ENCODE measurements at regions not wholly inside any gene's neighbourhood (a gene's known extent, or its start where the extent isn't known, plus 50 kb on each side); places are given as distances from the start of the nearest gene placed in this dataset.

DNA sequence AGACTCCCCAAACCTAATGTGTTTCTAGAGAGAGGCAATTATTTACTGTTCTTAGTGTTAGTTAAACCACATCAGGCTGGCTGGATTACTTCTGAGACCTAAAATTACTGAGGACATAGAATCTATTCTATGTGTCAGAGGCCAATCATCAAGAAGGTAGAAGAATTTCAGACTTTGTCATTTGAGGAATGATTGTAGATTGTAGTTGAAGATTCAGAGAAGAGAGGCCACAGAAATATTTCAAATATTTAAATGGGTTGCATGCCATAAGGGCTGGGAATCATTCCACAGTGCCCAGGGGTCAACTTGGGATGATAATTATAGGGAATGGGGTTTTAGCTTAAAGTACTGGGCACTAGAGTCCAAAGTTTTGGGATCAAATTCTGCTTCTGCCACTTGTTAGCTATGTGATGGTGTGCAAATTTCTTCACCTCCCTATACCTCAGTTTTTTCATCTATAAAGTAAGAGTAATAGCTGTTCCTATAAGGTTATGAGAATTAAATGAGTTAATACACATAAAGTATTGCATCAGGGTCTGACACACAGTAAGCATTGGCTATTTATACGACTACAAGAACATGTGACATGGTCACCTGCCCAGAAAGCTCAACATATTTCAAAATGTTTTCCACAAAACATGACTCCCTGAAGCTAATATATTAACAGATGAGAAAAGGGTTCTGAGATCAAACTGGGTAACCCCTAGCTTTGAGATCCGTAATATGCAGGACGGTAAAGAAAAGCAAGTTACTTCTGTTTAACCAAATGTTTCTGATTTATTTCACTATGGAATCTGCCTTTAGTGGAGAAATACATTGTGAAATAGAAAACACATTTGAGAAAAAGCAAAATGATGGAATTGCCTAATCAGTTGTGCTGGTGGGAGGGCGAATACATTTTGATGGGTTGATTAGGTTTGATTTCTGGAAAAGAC, 69.7 kb upstream of the SPAG17 start:
- no peak overlapping the region for H3K4me2 ChIP-seq (ENCODE audit: low read length)
- H3K27me3 Mint-ChIP-seq (ENCODE audit: low read depth, unreplicated experiment): no peaks in the 10 kb centered on the region
- no peak for DNase-seq (ENCODE audit: low read depth)

GRCh38 chr1:118254001-118254400, 69.0 kb upstream of the SPAG17 start:
- H3K4me2 ChIP-seq (ENCODE audit: low read length): no peak overlapping the region
- H3K4me3 Mint-ChIP-seq (ENCODE audit: unreplicated experiment): no peak overlapping the region
- H3K9me3 Mint-ChIP-seq (ENCODE audit: unreplicated experiment): no peaks in the 10 kb centered on the region
- H3K79me2 ChIP-seq (ENCODE audit: insufficient read depth, low read length): no peaks in the 10 kb centered on the region
- no peaks in the 10 kb centered on the region for H3K36me3 Mint-ChIP-seq (ENCODE audit: low read depth, unreplicated experiment)
- FAIRE-seq: no peak
- no peak overlapping the region for H3K27ac ChIP-seq (ENCODE audit: low read depth, low read length)
- no peaks in the 10 kb centered on the region for H3K27me3 Mint-ChIP-seq (ENCODE audit: low read depth, unreplicated experiment)
- H3K9ac ChIP-seq (ENCODE audit: low read length): no peak overlapping the region
- no peak overlapping the region for H2AFZ ChIP-seq (ENCODE audit: low read depth, low read length)
- no peaks in the 10 kb centered on the region for H3K4me1 ChIP-seq (ENCODE audit: insufficient read depth, low read length)
- peaks cover 24% of the 10 kb centered on the region for H3K4me1 Mint-ChIP-seq (ENCODE audit: low read depth, unreplicated experiment)
- TF ChIP-seq EZH2 (IDR thresholded peaks at IDR 0.05; ENCODE audit: insufficient read depth, low read length) (no peak), CTCF (IDR thresholded peaks at IDR 0.05; ENCODE audit: insufficient read depth, low read depth, low read length) (no peak)
- no peak for DNase-seq (ENCODE audit: low read depth)
- no peaks in the 10 kb centered on the region for H3K27me3 ChIP-seq (ENCODE audit: insufficient read depth, low read length)
- H3K9me3 ChIP-seq (ENCODE audit: insufficient read depth, low read depth, low read length): no peaks in the 10 kb centered on the region
- no peak overlapping the region for H3K4me3 ChIP-seq (ENCODE audit: insufficient read depth, low read depth, low read length)
- no peaks in the 10 kb centered on the region for H3K36me3 ChIP-seq (ENCODE audit: insufficient read depth, low read length)
- no peaks in the 10 kb centered on the region for H4K20me1 ChIP-seq (ENCODE audit: insufficient read depth, low read length)
- peak overlapping the region; percentile 66 for H3K27ac Mint-ChIP-seq (ENCODE audit: unreplicated experiment)

More for the DNA sequence above, 69.7 kb upstream of the SPAG17 start:
- H3K9ac ChIP-seq (ENCODE audit: low read length): no peak overlapping the region
- no peaks in the 10 kb centered on the region for H3K27me3 ChIP-seq (ENCODE audit: insufficient read depth, low read length)
- TF ChIP-seq EZH2 (IDR thresholded peaks at IDR 0.05; ENCODE audit: insufficient read depth, low read length): no peak
- no peak for TF ChIP-seq CTCF (IDR thresholded peaks at IDR 0.05; ENCODE audit: insufficient read depth, low read depth, low read length)
- Mint-ChIP-seq H3K36me3 (ENCODE audit: low read depth, unreplicated experiment) (no peaks in the 10 kb centered on the region), H3K4me1 (ENCODE audit: low read depth, unreplicated experiment) (peaks cover 24% of the 10 kb centered on the region), H3K9me3 (ENCODE audit: unreplicated experiment) (no peaks in the 10 kb centered on the region), H3K27ac (ENCODE audit: unreplicated experiment) (peak overlapping the region; percentile 30), H3K4me3 (ENCODE audit: unreplicated experiment) (no peak overlapping the region)
- no peaks in the 10 kb centered on the region for H4K20me1 ChIP-seq (ENCODE audit: insufficient read depth, low read length)
- no peak for FAIRE-seq
- no peaks in the 10 kb centered on the region for H3K4me1 ChIP-seq (ENCODE audit: insufficient read depth, low read length)
- no peaks in the 10 kb centered on the region for H3K9me3 ChIP-seq (ENCODE audit: insufficient read depth, low read depth, low read length)
- H3K79me2 ChIP-seq (ENCODE audit: insufficient read depth, low read length): no peaks in the 10 kb centered on the region
- no peaks in the 10 kb centered on the region for H3K36me3 ChIP-seq (ENCODE audit: insufficient read depth, low read length)
- no peak overlapping the region for H3K4me3 ChIP-seq (ENCODE audit: insufficient read depth, low read depth, low read length)
- H2AFZ ChIP-seq (ENCODE audit: low read depth, low read length): no peak overlapping the region
- no peak overlapping the region for H3K27ac ChIP-seq (ENCODE audit: low read depth, low read length)

Measured in astrocyte (in vitro differentiated cells and primary cell).